ENCODE measurements at regions not wholly inside any gene's neighbourhood (a gene's known extent, or its start where the extent isn't known, plus 50 kb on each side); places are given as distances from the start of the nearest gene placed in this dataset.

- Mint-ChIP-seq H3K27ac (ENCODE audit: unreplicated experiment) (no peak overlapping the region), H3K9me3 (ENCODE audit: low read depth) (no peaks in the 10 kb centered on the region), H3K4me1 (ENCODE audit: low read depth) (peaks cover 9% of the 10 kb centered on the region), H3K4me3 (ENCODE audit: unreplicated experiment) (no peak overlapping the region), H3K36me3 (ENCODE audit: low read depth) (no peaks in the 10 kb centered on the region), H3K27me3 (ENCODE audit: low read depth) (no peaks in the 10 kb centered on the region)
- TF ChIP-seq CTCF (IDR thresholded peaks at IDR 0.05): no peak
- no peak for DNase-seq (ENCODE audit: low spot score)
Measured at GRCh38 chr21:35579520-35580293, 480.6 kb downstream of the SETD4 start.

- H3K4me1 Mint-ChIP-seq (ENCODE audit: low read depth): peaks cover 11% of the 10 kb centered on the region
- H3K27ac Mint-ChIP-seq (ENCODE audit: unreplicated experiment): no peak overlapping the region
- H3K9me3 Mint-ChIP-seq (ENCODE audit: low read depth): no peaks in the 10 kb centered on the region
- H3K4me3 Mint-ChIP-seq (ENCODE audit: unreplicated experiment): no peak overlapping the region
- no peak for DNase-seq (ENCODE audit: low spot score)
- H3K36me3 Mint-ChIP-seq (ENCODE audit: low read depth): no peaks in the 10 kb centered on the region
- no peaks in the 10 kb centered on the region for H3K27me3 Mint-ChIP-seq (ENCODE audit: low read depth)
- TF ChIP-seq CTCF (IDR thresholded peaks at IDR 0.05): no peak
Measured at GRCh38 chr21:35578831-35579471, 481.4 kb downstream of the SETD4 start.

DNA sequence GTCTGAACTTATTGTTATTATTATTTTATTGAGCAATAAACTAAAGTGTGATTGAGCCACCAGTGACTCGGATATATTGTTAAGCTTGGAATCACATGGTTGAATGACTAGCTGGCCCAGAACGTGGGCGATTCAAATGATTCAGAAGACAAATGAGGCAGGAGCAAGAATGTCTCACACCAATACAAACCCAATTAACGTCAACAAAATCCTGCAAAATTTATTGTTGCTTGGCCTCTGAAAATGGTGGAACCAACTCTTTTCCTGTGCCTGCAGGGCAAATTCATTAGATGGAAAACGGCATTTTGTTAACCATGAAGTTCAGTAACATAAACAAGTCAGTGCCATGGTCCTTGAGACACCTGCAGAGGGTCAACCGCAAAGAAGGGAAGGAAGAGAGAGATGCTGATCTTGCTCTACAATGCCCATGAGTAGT, 482.0 kb downstream of the SETD4 start:
- peaks cover 17% of the 10 kb centered on the region for H3K4me1 Mint-ChIP-seq (ENCODE audit: low read depth)
- H3K4me3 Mint-ChIP-seq (ENCODE audit: unreplicated experiment): no peak overlapping the region
- no peak overlapping the region for H3K27ac Mint-ChIP-seq (ENCODE audit: unreplicated experiment)
- no peaks in the 10 kb centered on the region for H3K9me3 Mint-ChIP-seq (ENCODE audit: low read depth)
- DNase-seq (ENCODE audit: low spot score): no peak
- H3K27me3 Mint-ChIP-seq (ENCODE audit: low read depth): no peaks in the 10 kb centered on the region
- H3K36me3 Mint-ChIP-seq (ENCODE audit: low read depth): no peaks in the 10 kb centered on the region
- no peak for TF ChIP-seq CTCF (IDR thresholded peaks at IDR 0.05)

GRCh38 chr21:35575280-35575915, 484.9 kb downstream of the SETD4 start:
- Mint-ChIP-seq H3K27ac (ENCODE audit: unreplicated experiment) (no peak overlapping the region), H3K4me3 (ENCODE audit: unreplicated experiment) (no peak overlapping the region), H3K27me3 (ENCODE audit: low read depth) (no peaks in the 10 kb centered on the region), H3K4me1 (ENCODE audit: low read depth) (peaks cover 14% of the 10 kb centered on the region), H3K36me3 (ENCODE audit: low read depth) (no peaks in the 10 kb centered on the region), H3K9me3 (ENCODE audit: low read depth) (no peaks in the 10 kb centered on the region)
- TF ChIP-seq CTCF (IDR thresholded peaks at IDR 0.05): no peak
- no peak for DNase-seq (ENCODE audit: low spot score)
